T-helper 1 cell treated with Interleukin-12 subunit alpha and Interleukin-12 subunit beta and Interleukin-4 antibody, amounts not matched to agents 30 μg/mL and 1 μg/mL, for 36 hours (primary cell): ENCODE measurements at regions not wholly inside any gene's neighbourhood (a gene's known extent, or its start where the extent isn't known, plus 50 kb on each side); places are given as distances from the start of the nearest gene placed in this dataset.

ENCODE experiments used
- H3K27ac Mint-ChIP-seq: one replicate; pipeline ENCODE4 v1.8.0; 2021; ENCODE audit warnings: mild to moderate bottlenecking, mixed read lengths
- H3K27me3 Mint-ChIP-seq: one replicate; pipeline ENCODE4 v1.8.0; 2021; ENCODE audit warnings: low read depth, mixed read lengths
- H3K36me3 Mint-ChIP-seq: one replicate; pipeline ENCODE4 v1.8.0; 2021; ENCODE audit warnings: low read depth, mixed read lengths
- H3K4me1 Mint-ChIP-seq: one replicate; pipeline ENCODE4 v1.8.0; 2021; ENCODE audit warnings: low read depth, mixed read lengths
- H3K4me3 Mint-ChIP-seq: one replicate; pipeline ENCODE4 v1.8.0; 2021; ENCODE audit warnings: mild to moderate bottlenecking, moderate library complexity, mixed read lengths
- H3K9me3 Mint-ChIP-seq: one replicate; pipeline ENCODE4 v1.8.0; 2021; ENCODE audit warnings: mixed read lengths

- Mint-ChIP-seq H3K9me3 (no peaks in the 10 kb centered on the region), H3K4me3 (no peak overlapping the region), H3K36me3 (no peaks in the 10 kb centered on the region), H3K4me1 (no peaks in the 10 kb centered on the region), H3K27ac (no peak overlapping the region), H3K27me3 (no peaks in the 10 kb centered on the region)
Measured at GRCh38 chr11:104510169-104510568, 346.2 kb upstream of the PDGFD start.

- Mint-ChIP-seq H3K9me3 (peaks cover 33% of the 10 kb centered on the region), H3K4me3 (no peak overlapping the region), H3K27ac (no peak overlapping the region), H3K27me3 (no peaks in the 10 kb centered on the region), H3K4me1 (no peaks in the 10 kb centered on the region), H3K36me3 (no peaks in the 10 kb centered on the region)
Measured at GRCh38 chr11:104490182-104490581, 326.2 kb upstream of the PDGFD start.

- H3K27ac Mint-ChIP-seq: no peak overlapping the region
- no peaks in the 10 kb centered on the region for H3K27me3 Mint-ChIP-seq
- H3K9me3 Mint-ChIP-seq: peaks cover 33% of the 10 kb centered on the region
- H3K36me3 Mint-ChIP-seq: no peaks in the 10 kb centered on the region
- no peak overlapping the region for H3K4me3 Mint-ChIP-seq
- no peaks in the 10 kb centered on the region for H3K4me1 Mint-ChIP-seq
Measured at GRCh38 chr11:104488561-104488960, 324.6 kb upstream of the PDGFD start.

- H3K36me3 Mint-ChIP-seq: no peaks in the 10 kb centered on the region
- H3K4me3 Mint-ChIP-seq: no peak overlapping the region
- no peak overlapping the region for H3K27ac Mint-ChIP-seq
- peaks cover 32% of the 10 kb centered on the region for H3K9me3 Mint-ChIP-seq
- H3K4me1 Mint-ChIP-seq: no peaks in the 10 kb centered on the region
- no peaks in the 10 kb centered on the region for H3K27me3 Mint-ChIP-seq
Measured at GRCh38 chr11:104487046-104487806, 323.3 kb upstream of the PDGFD start.

- Mint-ChIP-seq H3K27ac (no peak overlapping the region), H3K27me3 (no peaks in the 10 kb centered on the region), H3K4me3 (no peak overlapping the region), H3K9me3 (peaks cover 22% of the 10 kb centered on the region), H3K36me3 (no peaks in the 10 kb centered on the region), H3K4me1 (no peaks in the 10 kb centered on the region)
Measured at GRCh38 chr11:104484804-104485554, 321.0 kb upstream of the PDGFD start.

- Mint-ChIP-seq H3K36me3 (no peaks in the 10 kb centered on the region), H3K4me1 (no peaks in the 10 kb centered on the region), H3K27ac (no peak overlapping the region)
Measured at GRCh38 chr11:104476898-104477297, 313.0 kb upstream of the PDGFD start.

GRCh38 chr11:104476454-104476853, 312.5 kb upstream of the PDGFD start:
- Mint-ChIP-seq H3K36me3 (no peaks in the 10 kb centered on the region), H3K4me1 (no peaks in the 10 kb centered on the region), H3K4me3 (no peak overlapping the region), H3K27me3 (no peaks in the 10 kb centered on the region), H3K9me3 (peaks cover 4% of the 10 kb centered on the region), H3K27ac (no peak overlapping the region)

More at GRCh38 chr11:104476898-104477297, 313.0 kb upstream of the PDGFD start:
- H3K27me3 Mint-ChIP-seq: no peaks in the 10 kb centered on the region
- peaks cover 7% of the 10 kb centered on the region for H3K9me3 Mint-ChIP-seq
- H3K4me3 Mint-ChIP-seq: no peak overlapping the region

GRCh38 chr11:104467404-104467803, 303.5 kb upstream of the PDGFD start:
- Mint-ChIP-seq H3K27me3 (no peaks in the 10 kb centered on the region), H3K27ac (no peak overlapping the region), H3K9me3 (no peaks in the 10 kb centered on the region), H3K4me3 (no peak overlapping the region), H3K4me1 (no peaks in the 10 kb centered on the region), H3K36me3 (no peaks in the 10 kb centered on the region)

GRCh38 chr11:104465321-104465720, 301.4 kb upstream of the PDGFD start:
- no peak overlapping the region for H3K4me3 Mint-ChIP-seq
- H3K27me3 Mint-ChIP-seq: no peaks in the 10 kb centered on the region
- no peak overlapping the region for H3K27ac Mint-ChIP-seq
- no peaks in the 10 kb centered on the region for H3K4me1 Mint-ChIP-seq
- H3K36me3 Mint-ChIP-seq: no peaks in the 10 kb centered on the region
- H3K9me3 Mint-ChIP-seq: no peaks in the 10 kb centered on the region

GRCh38 chr11:104464691-104465090, 300.7 kb upstream of the PDGFD start:
- H3K4me1 Mint-ChIP-seq: no peaks in the 10 kb centered on the region
- no peak overlapping the region for H3K27ac Mint-ChIP-seq
- H3K9me3 Mint-ChIP-seq: no peaks in the 10 kb centered on the region
- H3K36me3 Mint-ChIP-seq: no peaks in the 10 kb centered on the region
- H3K27me3 Mint-ChIP-seq: no peaks in the 10 kb centered on the region
- no peak overlapping the region for H3K4me3 Mint-ChIP-seq

- Mint-ChIP-seq H3K4me1 (no peaks in the 10 kb centered on the region), H3K4me3 (no peak overlapping the region), H3K9me3 (no peaks in the 10 kb centered on the region), H3K27me3 (no peaks in the 10 kb centered on the region), H3K27ac (no peak overlapping the region), H3K36me3 (no peaks in the 10 kb centered on the region)
Measured at GRCh38 chr11:104462341-104462740, 298.4 kb upstream of the PDGFD start.

GRCh38 chr11:104451197-104451893, 287.4 kb upstream of the PDGFD start:
- H3K4me1 Mint-ChIP-seq: no peaks in the 10 kb centered on the region
- H3K36me3 Mint-ChIP-seq: no peaks in the 10 kb centered on the region
- H3K27ac Mint-ChIP-seq: no peak overlapping the region
- H3K9me3 Mint-ChIP-seq: no peaks in the 10 kb centered on the region
- H3K27me3 Mint-ChIP-seq: no peaks in the 10 kb centered on the region
- H3K4me3 Mint-ChIP-seq: no peak overlapping the region

GRCh38 chr11:104443387-104443786, 279.4 kb upstream of the PDGFD start:
- Mint-ChIP-seq H3K4me1 (no peaks in the 10 kb centered on the region), H3K9me3 (no peaks in the 10 kb centered on the region), H3K36me3 (no peaks in the 10 kb centered on the region), H3K27ac (no peak overlapping the region), H3K4me3 (no peak overlapping the region), H3K27me3 (no peaks in the 10 kb centered on the region)

- H3K4me1 Mint-ChIP-seq: no peaks in the 10 kb centered on the region
- H3K36me3 Mint-ChIP-seq: no peaks in the 10 kb centered on the region
- no peaks in the 10 kb centered on the region for H3K9me3 Mint-ChIP-seq
- H3K4me3 Mint-ChIP-seq: no peak overlapping the region
- H3K27ac Mint-ChIP-seq: no peak overlapping the region
- H3K27me3 Mint-ChIP-seq: no peaks in the 10 kb centered on the region
Measured at GRCh38 chr11:104442321-104442720, 278.4 kb upstream of the PDGFD start.

- Mint-ChIP-seq H3K4me3 (no peak overlapping the region), H3K27ac (no peak overlapping the region), H3K4me1 (no peaks in the 10 kb centered on the region), H3K9me3 (no peaks in the 10 kb centered on the region), H3K27me3 (no peaks in the 10 kb centered on the region), H3K36me3 (no peaks in the 10 kb centered on the region)
Measured at GRCh38 chr11:104435494-104435893, 271.5 kb upstream of the PDGFD start.
